SU-DHL-6 (cell line): ENCODE measurements at regions not wholly inside any gene's neighbourhood (a gene's known extent, or its start where the extent isn't known, plus 50 kb on each side); places are given as distances from the start of the nearest gene placed in this dataset.

Experiments
- H2AFZ ChIP-seq: fragments of 200-600 bp; sonication (generic); 2 replicates; pipeline ENCODE4 v1.6.1; 2014; ENCODE audit warnings: low read depth, mild to moderate bottlenecking, moderate library complexity, mixed read lengths, antibody characterized with exemption, low read length; ENCODE audit not compliant: severe bottlenecking
- H3F3A ChIP-seq: fragments of 200-600 bp; shearing (Covaris generic); 2 replicates; pipeline ENCODE4 v1.6.0; 2016; ENCODE audit warnings: antibody characterized with exemption, mild to moderate bottlenecking; ENCODE audit not compliant: insufficient read depth
- H3K27ac ChIP-seq: fragments of 200-600 bp; sonication (generic); 2 replicates; pipeline ENCODE4 v1.5.1; 2016; ENCODE audit warnings: low read depth, mild to moderate bottlenecking, low read length, moderate library complexity, mixed read lengths
- H3K27me3 ChIP-seq: fragments of 200-600 bp; sonication (generic), shearing (Covaris generic); 2 replicates; pipeline ENCODE4 v1.6.0; 2014; ENCODE audit warnings: mild to moderate bottlenecking, low read length
- H3K36me3 ChIP-seq: fragments of 200-600 bp; sonication (generic); 2 replicates; pipeline ENCODE4 v1.6.1; 2014; ENCODE audit warnings: mild to moderate bottlenecking, low read length, mixed read lengths
- H3K4me2 ChIP-seq: fragments of 300-600, 200-600 bp; shearing (Covaris generic), sonication (generic); 2 replicates; pipeline ENCODE4 v1.6.0; 2014; ENCODE audit warnings: low read length, low read depth, mild to moderate bottlenecking; ENCODE audit not compliant: poor library complexity, severe bottlenecking
- H3K4me3 ChIP-seq: fragments of 200-600 bp; sonication (generic); 2 replicates; pipeline ENCODE4 v1.5.1; 2014; ENCODE audit warnings: antibody characterized with exemption, low read length, mild to moderate bottlenecking, mixed read lengths; ENCODE audit not compliant: insufficient read depth, poor library complexity, severe bottlenecking
- H3K79me2 ChIP-seq: fragments of 200-600 bp; sonication (generic); 2 replicates; pipeline ENCODE4 v1.6.1; 2014; ENCODE audit warnings: mild to moderate bottlenecking, low read length, moderate library complexity; ENCODE audit not compliant: insufficient read depth
- H3K9ac ChIP-seq: fragments of 200-600 bp; sonication (generic); 2 replicates; pipeline ENCODE4 v1.7.0; 2014; ENCODE audit warnings: mild to moderate bottlenecking, low read length
- H3K9me2 ChIP-seq: fragments of 200-600 bp; sonication (generic); replicated peaks from 2 replicates; pipeline ENCODE4 v1.6.1; 2014; ENCODE audit warnings: low read length; ENCODE audit not compliant: insufficient read depth
- H3K9me3 ChIP-seq: fragments of 200-600 bp; sonication (generic); 2 replicates; pipeline ENCODE4 v1.6.1; 2014; ENCODE audit warnings: low read length, mixed read lengths; ENCODE audit not compliant: insufficient read depth
- H4K20me1 ChIP-seq: fragments of 200-600 bp; sonication (generic); 2 replicates; pipeline ENCODE4 v1.6.1; 2014; ENCODE audit warnings: low read depth, mild to moderate bottlenecking, antibody characterized with exemption, low read length, moderate library complexity, mixed read lengths
- EZH2phosphoT487 ChIP-seq: fragments of 200-600 bp; sonication (generic), shearing (Covaris generic); conservative IDR thresholded peaks from 2 replicates; pipeline ENCODE4 v1.6.1; 2018; ENCODE audit warnings: mild to moderate bottlenecking, antibody characterized with exemption, low read length, moderate library complexity, mixed read lengths
- TF ChIP-seq, protein P1 (sequence below): fragments of 200-600 bp; sonication (generic); IDR thresholded peaks from one replicate; pipeline ENCODE4 v1.5.1; 2017; ENCODE audit warnings: antibody characterized with exemption, mild to moderate bottlenecking, low read length, moderate library complexity; ENCODE audit not compliant: insufficient read depth, poor library complexity, severe bottlenecking

DNA sequence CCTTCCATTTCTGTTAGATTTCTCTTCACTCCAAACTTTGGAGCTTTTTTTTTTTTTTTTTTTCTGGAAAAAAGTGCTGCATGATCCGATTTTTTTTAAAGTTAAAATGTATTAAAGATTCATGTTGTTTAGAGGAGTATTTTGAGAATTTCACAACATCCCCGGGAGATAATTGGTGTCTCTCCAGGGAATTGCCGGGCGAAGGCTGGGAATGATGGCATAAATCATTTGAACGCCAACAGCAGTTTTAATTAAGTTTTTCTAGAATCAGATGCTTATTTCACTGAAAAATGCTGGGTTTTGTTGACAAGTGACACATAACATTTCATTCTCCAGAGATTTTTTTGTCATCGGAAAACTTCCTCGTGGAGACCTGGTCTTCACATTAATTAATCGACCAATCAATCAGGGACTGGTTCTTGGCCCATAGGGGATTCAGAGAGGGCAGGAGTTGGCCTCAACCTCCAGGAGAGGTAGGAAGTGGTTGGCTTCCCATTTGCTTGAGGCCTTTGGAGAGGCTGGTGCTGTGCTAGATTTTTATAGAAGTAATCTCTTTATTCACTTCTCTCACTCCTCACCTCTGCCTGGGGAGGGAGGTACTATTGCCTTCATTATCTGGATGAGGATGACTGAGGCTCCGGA lies 439.4 kb downstream of the TYW1 start:
- Histone ChIP-seq H3K4me2 (no peak overlapping the region), H3K9me3 (no peaks in the 10 kb centered on the region), H4K20me1 (no peaks in the 10 kb centered on the region), H3K36me3 (no peaks in the 10 kb centered on the region), H3F3A (no peaks in the 10 kb centered on the region), H3K4me3 (no peak overlapping the region), H3K27me3 (no peaks in the 10 kb centered on the region), H3K27ac (no peak overlapping the region), H3K79me2 (no peaks in the 10 kb centered on the region), H3K9me2 (no peaks in the 10 kb centered on the region), H3K9ac (no peak overlapping the region), H2AFZ (no peak overlapping the region)
- TF ChIP-seq, protein P1, sequence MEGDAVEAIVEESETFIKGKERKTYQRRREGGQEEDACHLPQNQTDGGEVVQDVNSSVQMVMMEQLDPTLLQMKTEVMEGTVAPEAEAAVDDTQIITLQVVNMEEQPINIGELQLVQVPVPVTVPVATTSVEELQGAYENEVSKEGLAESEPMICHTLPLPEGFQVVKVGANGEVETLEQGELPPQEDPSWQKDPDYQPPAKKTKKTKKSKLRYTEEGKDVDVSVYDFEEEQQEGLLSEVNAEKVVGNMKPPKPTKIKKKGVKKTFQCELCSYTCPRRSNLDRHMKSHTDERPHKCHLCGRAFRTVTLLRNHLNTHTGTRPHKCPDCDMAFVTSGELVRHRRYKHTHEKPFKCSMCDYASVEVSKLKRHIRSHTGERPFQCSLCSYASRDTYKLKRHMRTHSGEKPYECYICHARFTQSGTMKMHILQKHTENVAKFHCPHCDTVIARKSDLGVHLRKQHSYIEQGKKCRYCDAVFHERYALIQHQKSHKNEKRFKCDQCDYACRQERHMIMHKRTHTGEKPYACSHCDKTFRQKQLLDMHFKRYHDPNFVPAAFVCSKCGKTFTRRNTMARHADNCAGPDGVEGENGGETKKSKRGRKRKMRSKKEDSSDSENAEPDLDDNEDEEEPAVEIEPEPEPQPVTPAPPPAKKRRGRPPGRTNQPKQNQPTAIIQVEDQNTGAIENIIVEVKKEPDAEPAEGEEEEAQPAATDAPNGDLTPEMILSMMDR: no peak
- no peak for TF ChIP-seq EZH2phosphoT487

GRCh38 chr7:67438198-67438882 lies 441.7 kb downstream of the TYW1 start:
- no peaks in the 10 kb centered on the region for H3K79me2 ChIP-seq
- H3F3A ChIP-seq: no peaks in the 10 kb centered on the region
- no peak overlapping the region for H2AFZ ChIP-seq
- H3K9me3 ChIP-seq: no peaks in the 10 kb centered on the region
- H3K27ac ChIP-seq: no peak overlapping the region
- no peak overlapping the region for H3K4me3 ChIP-seq
- no peaks in the 10 kb centered on the region for H4K20me1 ChIP-seq
- no peaks in the 10 kb centered on the region for H3K27me3 ChIP-seq
- TF ChIP-seq, protein P1: no peak
- TF ChIP-seq EZH2phosphoT487: no peak
- H3K9ac ChIP-seq: no peak overlapping the region
- no peaks in the 10 kb centered on the region for H3K36me3 ChIP-seq
- no peaks in the 10 kb centered on the region for H3K9me2 ChIP-seq
- H3K4me2 ChIP-seq: no peak overlapping the region

GRCh38 chr7:67438913-67439505 lies 442.4 kb downstream of the TYW1 start:
- Histone ChIP-seq H3F3A (no peaks in the 10 kb centered on the region), H3K4me3 (no peak overlapping the region), H3K9me2 (no peaks in the 10 kb centered on the region), H3K27ac (no peak overlapping the region), H4K20me1 (no peaks in the 10 kb centered on the region), H2AFZ (no peak overlapping the region), H3K9me3 (no peaks in the 10 kb centered on the region), H3K4me2 (no peak overlapping the region), H3K79me2 (no peaks in the 10 kb centered on the region), H3K27me3 (no peaks in the 10 kb centered on the region), H3K9ac (no peak overlapping the region), H3K36me3 (no peaks in the 10 kb centered on the region)
- TF ChIP-seq, protein P1: no peak
- no peak for TF ChIP-seq EZH2phosphoT487
